Left hindlimb (tissue), 1 donor: ENCODE measurements at regions not wholly inside any gene's neighbourhood (a gene's known extent, or its start where the extent isn't known, plus 50 kb on each side); places are given as distances from the start of the nearest gene placed in this dataset.

Experiments used
- DNase-seq: peaks from one replicate; pipeline ENCODE4 v3.0.0-alpha.2; 2018

DNA sequence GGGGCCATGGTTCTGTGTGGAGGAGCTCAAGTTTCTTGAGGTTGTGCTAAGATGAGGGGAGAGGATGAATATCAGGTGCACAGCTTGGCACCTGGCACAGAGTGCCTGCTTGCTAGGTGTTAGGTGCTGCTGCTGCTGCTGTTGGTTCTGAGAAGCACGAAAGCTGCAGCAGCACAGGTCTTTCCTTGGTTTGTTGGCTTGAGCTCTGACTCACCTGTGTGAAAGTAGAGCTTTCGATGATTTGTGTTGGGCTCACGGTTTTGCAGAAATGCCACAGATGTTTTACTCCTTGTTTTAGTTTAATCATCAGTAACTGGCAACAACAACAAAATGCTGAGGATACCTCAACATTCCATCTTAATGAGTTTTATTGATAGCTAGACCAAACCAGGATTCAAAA lies 221.6 kb downstream of the BRINP2 start:
- no peak for DNase-seq

DNA sequence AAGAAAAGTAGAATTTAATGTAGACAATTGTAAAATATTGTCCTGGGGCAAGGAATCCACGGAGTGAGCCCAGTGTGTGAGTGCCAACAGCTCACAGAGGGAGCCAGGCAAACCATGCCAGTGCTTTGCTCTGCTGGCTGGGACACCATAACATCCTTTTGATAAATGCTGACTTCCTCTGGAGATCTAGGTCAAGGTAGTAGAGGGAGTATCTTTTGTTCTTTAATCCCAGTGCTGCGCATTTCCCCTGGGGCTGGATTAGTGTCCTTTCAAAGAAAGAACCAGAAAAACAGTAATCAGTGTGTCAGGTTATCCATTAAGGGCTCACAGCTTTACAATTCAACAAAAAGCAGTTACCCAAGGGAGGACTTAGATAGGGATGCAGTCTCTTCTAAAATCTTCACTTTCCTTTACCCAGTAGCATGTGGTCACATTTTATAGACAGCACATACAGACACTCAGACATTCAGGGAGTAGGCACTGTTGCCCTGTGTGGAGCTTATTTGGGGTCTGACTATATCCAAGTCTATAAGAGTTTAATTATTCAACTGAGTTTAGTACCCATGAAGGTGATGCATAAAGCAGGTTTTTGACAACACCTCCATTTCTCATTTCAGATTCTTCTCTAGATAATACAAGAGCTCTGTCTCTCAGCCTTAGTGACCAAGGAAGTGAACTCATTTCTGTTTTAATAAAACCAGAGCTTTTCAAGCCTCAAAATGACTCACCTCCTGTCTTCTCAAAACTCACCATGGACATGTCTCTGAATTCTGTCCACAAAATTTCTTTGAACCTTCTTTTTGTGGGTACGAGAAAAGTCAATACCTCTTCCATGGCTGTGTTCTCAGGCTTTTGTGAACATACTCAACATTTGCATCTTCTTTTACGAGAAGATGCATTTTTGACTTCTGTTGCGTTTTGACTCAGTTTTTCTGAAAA lies 215.3 kb downstream of the BRINP2 start:
- no peak for DNase-seq

DNA sequence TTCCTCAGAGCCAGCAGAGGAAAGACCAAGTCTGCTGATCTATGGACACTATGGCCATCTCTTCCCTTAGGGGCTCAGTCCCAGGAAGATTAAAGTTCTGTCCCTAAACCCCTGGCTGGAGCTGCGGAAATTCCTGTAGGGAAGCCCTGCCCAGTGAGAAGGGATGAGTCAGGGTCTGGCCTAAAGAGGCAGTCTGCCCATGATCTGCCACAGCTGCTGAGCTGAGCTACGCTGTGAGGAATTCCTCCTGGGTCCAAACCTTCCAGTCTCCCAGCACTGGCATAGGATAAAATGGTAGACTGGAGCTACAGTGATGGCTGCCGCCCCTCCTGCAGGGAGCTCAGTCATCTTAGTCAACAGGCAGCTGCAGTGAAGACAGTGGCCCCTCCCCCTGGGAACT lies 213.7 kb downstream of the BRINP2 start:
- no peak for DNase-seq

DNA sequence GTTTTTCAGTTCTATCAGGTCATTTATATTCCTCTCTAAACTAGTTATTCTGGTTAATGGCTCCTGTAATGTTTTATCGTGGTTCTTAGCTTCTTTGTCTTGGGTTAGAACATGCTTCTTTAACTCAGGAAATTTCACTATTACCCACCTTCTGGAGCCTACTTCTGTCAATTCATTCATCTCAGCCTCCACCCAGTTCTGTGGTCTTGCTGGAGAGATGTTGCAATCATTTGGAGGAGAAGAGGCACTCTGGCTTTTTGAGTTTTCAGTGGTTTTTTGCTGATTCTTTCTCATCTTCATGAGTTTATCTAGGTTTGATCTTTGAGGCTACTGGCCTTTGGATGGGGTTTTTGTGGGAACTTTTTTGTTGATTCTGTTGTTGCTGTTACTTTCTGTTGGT lies 213.0 kb downstream of the BRINP2 start:
- DNase-seq: no peak

DNA sequence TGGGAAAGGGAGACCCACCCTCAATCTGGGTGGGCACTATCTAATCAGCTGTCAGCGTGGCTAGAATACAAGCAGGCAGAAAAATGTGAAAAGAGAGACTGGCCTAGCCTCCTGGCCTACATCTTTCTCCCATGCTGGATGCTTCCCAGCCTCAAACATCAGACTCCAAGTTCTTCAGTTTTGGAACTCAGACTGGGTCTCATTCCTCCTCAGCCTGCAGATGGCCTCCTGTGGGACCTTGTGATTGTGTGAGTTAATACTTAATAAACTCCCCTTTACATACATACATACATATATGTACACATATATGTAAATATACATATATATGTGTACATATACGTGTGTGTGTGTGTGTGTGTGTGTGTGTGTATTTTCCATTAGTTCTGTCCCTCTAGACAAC lies 207.1 kb downstream of the BRINP2 start:
- no peak for DNase-seq

DNA sequence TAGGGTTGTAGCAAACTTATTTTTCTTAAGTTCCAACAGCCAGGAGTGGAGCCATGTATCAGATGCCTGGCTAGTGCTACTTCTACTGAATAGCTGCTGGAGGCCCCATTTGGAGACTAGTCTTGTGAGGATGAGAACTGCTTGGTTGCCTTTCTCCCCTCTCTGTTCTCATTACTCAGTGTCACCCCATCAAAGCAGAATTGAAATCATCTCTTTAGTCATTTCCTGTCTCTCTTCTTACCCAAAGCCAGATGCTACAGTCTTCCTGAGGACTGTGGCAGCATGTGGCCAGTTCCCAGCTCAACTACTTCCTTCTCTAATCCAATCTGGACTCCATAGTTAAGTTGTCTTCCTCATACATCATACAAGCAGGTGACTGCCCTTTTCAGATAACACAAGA lies 197.5 kb downstream of the BRINP2 start:
- no peak for DNase-seq

DNA sequence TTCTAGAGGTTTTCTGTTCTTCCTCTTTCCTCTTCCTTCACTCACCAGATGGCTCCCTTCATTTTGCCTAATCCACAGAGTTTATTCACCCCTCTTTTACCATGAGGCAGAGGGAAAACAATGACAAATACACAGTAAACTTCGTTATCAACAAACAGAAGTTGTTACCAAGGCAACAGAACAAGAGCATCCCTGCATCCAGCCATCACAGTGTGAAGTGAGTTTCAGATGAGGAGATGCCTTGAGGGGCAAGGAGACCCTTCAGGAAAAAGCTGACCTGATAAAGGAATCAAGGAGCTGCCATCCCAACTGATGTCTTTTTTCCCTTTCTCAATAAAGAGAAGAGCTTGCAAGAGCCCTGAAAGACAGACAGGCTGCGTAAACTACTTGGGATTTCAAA lies 195.3 kb downstream of the BRINP2 start:
- DNase-seq: no peak

DNA sequence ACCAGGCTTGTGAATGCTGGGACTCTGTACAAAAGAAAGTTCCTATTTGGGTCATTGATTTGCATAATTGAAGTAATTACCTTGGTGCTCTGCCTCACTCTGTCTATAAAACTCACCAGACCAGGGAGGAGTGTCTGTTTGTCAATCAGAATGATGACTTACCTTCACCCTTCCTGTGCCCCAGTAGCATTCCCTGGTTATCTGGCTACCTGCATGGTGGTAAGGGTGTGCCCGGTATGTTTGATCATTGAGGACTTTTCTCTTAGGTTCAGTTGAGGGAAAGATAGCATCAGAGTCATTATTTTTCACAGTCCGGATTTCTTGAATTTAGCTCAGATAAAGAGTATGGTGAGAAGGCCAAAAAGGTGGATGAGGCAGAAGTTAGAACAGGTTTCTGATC lies 190.0 kb downstream of the BRINP2 start:
- no peak for DNase-seq

DNA sequence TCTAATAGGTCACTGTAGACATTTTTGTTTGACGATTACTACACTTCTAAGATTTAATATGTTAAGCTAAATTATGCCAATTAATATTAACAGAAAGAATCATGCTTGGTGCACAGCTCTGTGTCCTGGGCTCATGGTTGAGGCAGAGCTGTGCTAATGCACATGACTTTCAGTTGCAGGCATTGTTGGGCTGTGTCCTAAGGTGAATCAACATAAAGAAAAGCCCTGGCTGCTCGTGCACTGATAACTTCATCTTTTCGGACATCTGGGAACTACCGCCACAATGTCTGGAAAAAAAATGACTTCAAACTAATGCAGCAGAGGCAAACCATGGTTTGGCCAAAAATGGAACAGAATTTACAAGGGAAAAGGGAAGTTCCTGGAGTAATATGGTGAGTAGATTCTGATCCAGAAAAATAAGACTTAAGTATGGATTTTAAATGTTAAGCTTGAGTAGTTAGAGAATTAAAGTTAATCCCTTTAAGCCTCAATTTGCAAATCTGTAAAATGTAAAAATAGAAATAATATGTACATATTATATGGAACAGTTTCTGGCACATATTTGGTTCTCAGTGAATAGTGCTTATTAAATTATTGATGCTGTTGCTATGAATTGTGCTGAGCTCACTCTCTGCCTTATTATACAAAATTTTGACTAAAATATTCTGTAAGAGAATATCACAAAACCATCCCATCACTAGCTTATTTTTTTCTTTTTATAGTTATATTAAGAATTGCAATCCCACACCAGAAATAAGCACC lies 186.1 kb downstream of the BRINP2 start:
- DNase-seq: no peak

DNA sequence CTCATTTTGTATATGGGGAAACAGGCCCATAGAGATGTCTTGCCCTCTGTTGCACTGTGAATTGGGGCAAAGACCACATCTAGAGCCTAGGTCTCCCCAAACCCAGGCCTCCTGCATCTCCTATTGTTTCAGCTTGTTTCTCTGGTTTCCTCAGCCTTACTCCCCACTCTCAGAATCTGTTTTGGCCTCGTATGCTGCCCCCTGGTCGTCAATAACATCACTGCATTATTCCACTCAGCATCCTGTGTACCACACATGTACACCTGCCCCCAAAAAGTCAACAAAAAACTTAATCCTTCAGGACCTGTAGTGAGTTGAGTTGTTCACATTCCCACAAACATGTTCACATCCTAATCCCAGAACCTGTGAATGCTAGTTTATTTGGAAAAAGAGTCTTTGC lies 184.8 kb downstream of the BRINP2 start:
- no peak for DNase-seq

DNA sequence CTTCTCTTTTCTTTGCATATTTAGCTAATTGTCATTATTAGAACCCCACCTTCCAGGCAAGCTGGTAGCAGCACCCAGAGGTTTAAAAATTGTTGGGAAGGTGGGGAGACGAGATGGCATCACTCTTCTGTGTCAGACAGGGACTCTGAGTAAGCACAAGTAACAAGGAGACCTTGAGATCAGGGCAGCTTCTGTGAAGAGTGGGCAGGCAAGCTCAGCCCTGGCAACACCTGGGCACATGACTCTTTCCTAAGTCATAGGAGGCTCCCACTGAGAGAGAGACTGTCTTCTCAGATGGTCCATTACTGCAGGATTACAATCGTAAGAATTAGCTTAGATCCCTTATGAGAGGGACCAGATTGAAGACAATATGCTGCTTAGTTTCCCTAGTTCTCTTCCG lies 183.5 kb downstream of the BRINP2 start:
- no peak for DNase-seq

DNA sequence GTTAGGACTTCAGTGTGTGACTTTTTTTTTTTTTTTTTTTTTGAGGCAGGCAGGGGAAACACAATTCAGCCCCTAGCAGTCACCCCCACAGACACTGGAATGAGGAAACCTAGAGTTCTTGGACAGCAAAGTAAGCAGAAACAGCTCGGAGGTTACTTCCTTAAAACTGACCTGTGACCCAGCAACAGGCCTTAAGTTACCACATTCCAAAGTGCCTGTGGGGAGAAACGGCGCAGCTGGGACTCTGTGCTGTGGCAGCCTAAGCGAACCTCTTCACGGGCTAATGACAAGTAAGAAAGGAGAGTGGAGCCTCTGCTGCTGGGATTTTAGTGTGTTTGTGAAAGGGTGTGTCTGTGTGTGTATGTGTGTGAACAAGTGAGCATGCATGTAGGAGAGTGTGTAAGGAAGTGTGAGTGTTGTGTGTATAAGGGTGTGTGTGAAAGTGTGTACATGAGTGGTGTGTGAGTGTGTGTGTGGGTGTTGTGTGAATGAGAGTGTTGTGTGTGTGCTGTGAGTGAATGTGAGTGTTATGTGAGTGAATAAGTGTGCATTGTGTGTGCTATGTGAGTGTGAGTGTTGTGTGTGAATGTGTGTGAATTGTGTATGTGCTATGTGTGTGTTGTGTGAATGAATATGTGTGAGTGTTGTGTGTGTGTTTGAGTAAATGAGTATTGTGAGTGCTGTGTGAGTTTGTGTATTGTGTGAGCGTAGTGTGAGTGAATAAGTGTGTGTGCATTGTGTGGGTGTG lies 180.8 kb downstream of the BRINP2 start:
- no peak for DNase-seq

DNA sequence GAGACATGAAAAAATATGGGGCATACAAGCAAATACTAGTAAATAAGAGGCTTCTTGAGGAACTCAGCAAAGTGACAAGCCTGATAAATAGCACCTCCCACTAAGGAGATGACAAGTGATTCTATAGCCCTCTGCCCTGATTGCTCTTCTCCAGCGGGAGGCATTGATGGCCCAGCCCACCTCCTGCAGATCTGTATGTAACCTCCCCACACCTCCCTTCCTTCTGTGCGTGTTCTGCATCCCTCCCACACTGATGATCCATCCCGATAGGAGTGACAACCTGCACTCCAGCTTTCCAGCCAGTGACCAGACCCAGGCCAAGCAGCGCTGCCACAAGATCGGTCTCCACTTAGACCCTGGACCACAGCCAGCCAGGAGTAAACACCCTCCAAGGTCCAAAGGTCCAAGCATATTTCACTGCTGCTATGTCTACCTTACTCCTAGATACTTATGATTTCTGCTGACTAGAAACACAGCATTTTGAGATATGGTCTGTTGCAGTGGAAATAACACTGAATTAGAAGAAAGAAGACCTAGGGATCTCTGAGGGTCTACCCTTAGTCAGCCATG lies 176.1 kb downstream of the BRINP2 start:
- DNase-seq: no peak

DNA sequence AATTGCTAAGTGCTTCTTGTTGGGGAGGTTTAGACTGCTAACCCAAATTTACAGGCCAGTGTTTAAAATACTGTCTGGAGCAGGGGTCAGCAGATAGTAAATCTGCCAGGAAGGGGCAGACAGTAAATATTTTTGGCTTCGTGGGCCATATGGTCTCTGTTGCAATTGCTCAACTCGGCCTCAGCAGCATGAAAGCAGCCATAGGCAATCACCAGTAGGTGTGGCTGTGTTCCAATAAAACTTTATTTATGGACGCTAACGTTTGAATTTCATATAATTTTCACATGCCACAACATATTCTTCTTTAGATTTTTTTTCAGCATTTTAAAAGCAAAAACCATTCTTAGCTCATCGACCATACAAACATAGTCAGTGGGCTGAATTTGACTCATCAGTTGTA lies 172.7 kb downstream of the BRINP2 start:
- no peak for DNase-seq

DNA sequence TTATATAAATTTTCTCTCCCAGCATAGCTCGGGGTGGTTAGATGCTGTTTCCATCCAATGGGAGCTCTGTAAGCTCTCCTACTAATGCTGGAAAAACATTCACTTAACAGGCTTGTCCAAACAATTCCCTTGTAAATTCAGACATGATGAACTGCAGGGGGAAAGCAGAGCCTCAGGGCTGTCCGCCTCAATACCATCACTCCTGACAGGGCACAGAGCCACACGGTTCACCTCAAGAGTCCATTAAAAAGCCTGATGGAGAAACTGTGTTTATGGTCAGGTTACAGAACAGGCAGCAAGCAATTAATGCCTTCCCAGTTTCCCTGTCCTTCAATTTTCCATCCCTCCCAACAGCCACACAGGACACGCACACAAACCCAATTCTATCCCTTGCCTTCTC lies 171.0 kb downstream of the BRINP2 start:
- DNase-seq: no peak

DNA sequence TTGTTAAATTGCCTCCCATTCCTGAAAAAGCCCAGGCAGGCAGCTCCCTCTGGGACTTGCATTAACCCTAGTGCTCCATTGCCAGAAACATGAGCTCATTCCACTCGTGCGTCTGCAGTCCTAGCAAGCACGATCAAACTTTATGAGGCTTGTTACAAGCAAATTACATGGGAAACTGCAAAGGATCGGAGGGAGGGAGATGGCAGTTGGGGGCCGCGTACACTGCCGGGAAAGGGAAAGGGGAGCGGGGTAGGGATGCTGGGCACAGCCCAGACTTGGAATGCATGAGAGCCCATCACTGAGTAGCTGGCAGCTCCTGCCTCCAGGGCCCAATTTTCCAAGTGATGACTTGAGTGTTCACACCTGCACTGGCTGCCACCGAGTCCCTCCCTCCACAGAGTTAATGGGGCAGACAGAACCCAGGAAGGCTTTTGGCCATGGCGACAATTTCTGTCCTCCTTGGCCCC lies 169.9 kb downstream of the BRINP2 start:
- DNase-seq: peak; percentile 35

DNA sequence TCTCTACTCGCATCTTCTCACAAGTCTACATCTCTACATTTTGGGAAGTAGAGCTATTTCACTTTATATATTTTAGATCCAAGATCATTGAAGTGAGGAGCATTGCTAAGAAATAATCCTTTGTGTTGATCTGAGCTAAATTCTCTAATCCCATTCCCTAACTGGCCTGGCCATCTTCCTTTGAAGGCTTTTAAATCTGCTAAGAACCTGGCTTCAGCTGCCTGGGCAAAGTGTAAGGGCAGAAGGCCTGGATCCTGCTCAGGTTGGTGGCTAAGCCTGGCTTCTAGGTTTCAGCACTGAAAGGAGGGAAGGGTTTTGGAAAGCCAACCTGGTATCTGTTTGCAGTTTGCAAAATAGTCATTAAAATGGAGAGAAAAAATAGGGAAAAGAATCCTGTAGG lies 167.6 kb downstream of the BRINP2 start:
- no peak for DNase-seq

DNA sequence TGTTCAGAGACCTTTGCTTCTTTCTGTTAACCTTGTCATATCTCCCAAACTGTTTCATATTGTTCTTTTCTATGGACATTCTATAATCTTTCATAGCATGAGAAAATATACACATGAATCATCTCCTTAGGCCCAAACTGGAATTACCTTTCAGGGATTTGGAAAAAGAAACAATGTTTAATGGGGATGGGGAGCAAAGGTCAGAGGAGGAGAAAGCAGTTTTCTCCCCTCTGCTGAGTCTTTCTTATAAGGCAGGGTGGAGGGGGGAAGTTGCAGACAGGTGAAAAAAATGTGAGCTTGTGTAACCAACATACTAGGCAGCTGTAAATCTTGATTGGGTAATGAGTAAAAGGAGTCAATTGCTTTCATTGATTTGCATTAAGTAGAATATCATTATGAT lies 164.1 kb downstream of the BRINP2 start:
- no peak for DNase-seq

DNA sequence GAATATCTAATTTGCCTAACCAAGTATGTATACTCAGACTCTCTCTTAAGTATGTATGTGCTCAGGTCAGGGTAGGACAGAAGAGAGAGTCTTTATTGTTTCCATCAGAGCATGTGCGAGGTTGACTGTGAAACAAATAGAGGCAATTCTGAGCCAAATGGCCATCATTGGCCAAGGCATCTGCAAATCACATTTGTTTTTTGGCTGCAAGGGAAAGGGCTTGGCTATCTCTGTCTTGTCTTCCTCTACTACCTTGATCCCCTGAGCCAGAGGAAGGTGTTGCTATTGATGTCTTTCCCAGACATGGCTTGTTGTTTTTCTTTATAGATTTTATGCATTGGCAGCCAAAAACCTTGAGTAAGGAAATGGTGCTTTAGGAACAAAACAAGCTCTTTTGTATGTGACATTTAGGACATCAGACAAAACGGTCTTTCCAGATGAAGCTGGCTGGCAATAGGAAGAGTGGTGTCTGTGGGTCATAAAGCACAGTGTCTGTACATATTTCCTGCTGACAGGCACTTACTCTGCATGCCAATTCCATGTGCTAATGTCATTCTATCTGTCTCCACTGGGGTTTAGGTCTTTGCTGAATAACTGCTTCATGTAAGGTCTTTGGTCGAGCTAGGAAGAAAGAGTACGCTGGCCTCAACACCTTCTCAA lies 163.3 kb downstream of the BRINP2 start:
- peak; percentile 60 for DNase-seq
